Heart right ventricle (tissue), 16 donors: ENCODE measurements at regions not wholly inside any gene's neighbourhood (a gene's known extent, or its start where the extent isn't known, plus 50 kb on each side); places are given as distances from the start of the nearest gene placed in this dataset.

Experiments used
- ATAC-seq, 8 donors: fragments of 200-7000 bp; cut with Tn5 transposase; one replicate each; pipeline ENCODE4 v1.9.1; 2020; ENCODE audit warnings: mild to moderate bottlenecking in 8 of 8, moderate library complexity in 8 of 8, moderate number of reproducible peaks in 1 of 8
- DNase-seq, 2 donors: peaks; one replicate each; pipeline ENCODE4 v3.0.0-alpha.2; 2020
- H3K27ac ChIP-seq, 10 donors: fragments of 200-600 bp; sonication (generic) in 2 of 10; one replicate each; pipeline versions ENCODE4 v1.5.0 to v1.8.0; 2020 to 2022; ENCODE audit warnings: mild to moderate bottlenecking in 3 of 10
- H3K27me3 ChIP-seq, 7 donors: fragments of 200-600 bp; one replicate each; pipeline ENCODE4 v1.8.0; 2021 to 2022; ENCODE audit warnings: mild to moderate bottlenecking in 2 of 7
- H3K36me3 ChIP-seq, 9 donors: fragments of 200-600 bp; sonication (generic) in 1 of 9; one replicate each; pipeline versions ENCODE4 v1.5.0 to v1.8.0; 2020 to 2022; ENCODE audit warnings: mild to moderate bottlenecking in 2 of 9
- H3K4me1 ChIP-seq, 9 donors: fragments of 200-600 bp; sonication (generic) in 1 of 9; one replicate each; pipeline versions ENCODE4 v1.5.0 to v1.8.0; 2020 to 2022; ENCODE audit warnings: mild to moderate bottlenecking in 4 of 9
- H3K4me3 ChIP-seq, 10 donors: fragments of 200-600 bp; sonication (generic) in 2 of 10; one replicate each; pipeline versions ENCODE4 v1.5.0 to v1.8.0; 2020 to 2022; ENCODE audit warnings: mild to moderate bottlenecking in 7 of 10, moderate library complexity in 2 of 10
- H3K9me3 ChIP-seq, 11 donors: fragments of 200-600 bp in 10 of 11; sonication (generic) in 2 of 11; one replicate each; pipeline versions ENCODE4 v1.5.0 to v1.8.0; 2013 to 2022; ENCODE audit warnings: mild to moderate bottlenecking in 2 of 11, control low read depth in 1 of 11, moderate library complexity in 1 of 11
- WGBS, 2 donors: extraction: QIAGEN DNeasy Blood & Tissue Kit; methylation state at CpG; one replicate each; pipeline ENCODE4 v1.1.7; 2013; ENCODE audit warnings: inconsistent platforms in 1 of 2; 5-methylcytosine and 5-hydroxymethylcytosine counted together
- intact Hi-C, 10 donors: fragments of 100-400 bp; cut with DNase I; formaldehyde crosslinking; loops; one replicate each; pipeline versions ENCODE4 v1.11.1 to v1.14.2; 2022
- TF ChIP-seq, protein P1 (sequence below), 9 donors: fragments of 200-600 bp; sonication (generic) in 2 of 9; IDR thresholded peaks; one replicate each; pipeline versions ENCODE4 v1.5.0 to v1.8.0; 2021 to 2022; ENCODE audit warnings: antibody characterized with exemption in 9 of 9, mild to moderate bottlenecking in 5 of 9, moderate library complexity in 1 of 9
- donor health status: Arrhythmogenic right ventricular cardiomyopathy.
- donor health status: ischemic (EF 13 %, LVEDD 7.1; RV severe dilation, severe dysfunction).
- donor health status: healthy with polysubstance abuse.
- donor health status: DM: no; HTN: yes; CAD: no.
- donor health status: DM: no; HTN: no; CAD: no.
- donor health status: ischemic (EF 25% LVEDD 6.9; RV normal size, moderate dysfunction).
- donor health status: ischemic (EF 25% LVEDD 5.7; RV mildly dilated, moderate dysfunction).
- donor health status: healthy.
- donor health status: DM: yes; HTN: yes; CAD: no.
- donor health status: Ischemic cardiomyopathy.
- donor health status: ischemic (EF 35%, LVEDD 5.7; RV mildly dilated, moderate dysfunction).
- donor health status: nonischemic (EF 11% LVEDD 7.7; RV severe dilation, severe dysfunction).
- donor health status: DM: yes; HTN: yes; CAD: no.
- donor health status: PGD.
- donor health status: ischemic (EF 29% LVEDD 5.4; RV normal size, mild dysfunction).
- donor health status: nonischemic (EF 23%, LVEDD 6.1; RV moderate dilation, normal function).

DNA sequence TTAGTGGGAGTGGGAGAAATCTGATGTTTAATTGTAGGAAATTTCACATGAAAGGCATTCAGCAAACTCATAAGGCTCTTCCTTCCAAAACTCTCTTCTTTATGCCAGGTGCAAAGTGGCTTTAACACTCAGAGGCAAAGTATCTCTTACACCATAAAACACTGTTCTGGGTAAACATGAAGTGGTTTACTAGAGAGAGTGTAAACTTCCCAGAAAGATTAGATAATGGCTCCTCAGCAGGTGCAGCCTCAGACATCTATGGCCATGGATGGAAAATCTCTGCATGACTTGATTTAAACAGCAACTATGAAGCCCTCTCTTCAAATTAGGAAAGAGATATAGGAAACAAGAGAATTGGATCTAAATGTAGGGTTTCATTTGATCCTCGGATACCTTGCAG is 583.1 kb upstream of the SALL1 start:
- 42 to 46% methylated on average over 1 of the region's 1 CpG for WGBS, 2 donors
- no peak for DNase-seq
- no peaks in the 10 kb centered on the region for H3K4me1 ChIP-seq
- H3K27ac ChIP-seq, result no peak overlapping the region
- intact Hi-C loops, result no loop called here
- TF ChIP-seq, protein P1, sequence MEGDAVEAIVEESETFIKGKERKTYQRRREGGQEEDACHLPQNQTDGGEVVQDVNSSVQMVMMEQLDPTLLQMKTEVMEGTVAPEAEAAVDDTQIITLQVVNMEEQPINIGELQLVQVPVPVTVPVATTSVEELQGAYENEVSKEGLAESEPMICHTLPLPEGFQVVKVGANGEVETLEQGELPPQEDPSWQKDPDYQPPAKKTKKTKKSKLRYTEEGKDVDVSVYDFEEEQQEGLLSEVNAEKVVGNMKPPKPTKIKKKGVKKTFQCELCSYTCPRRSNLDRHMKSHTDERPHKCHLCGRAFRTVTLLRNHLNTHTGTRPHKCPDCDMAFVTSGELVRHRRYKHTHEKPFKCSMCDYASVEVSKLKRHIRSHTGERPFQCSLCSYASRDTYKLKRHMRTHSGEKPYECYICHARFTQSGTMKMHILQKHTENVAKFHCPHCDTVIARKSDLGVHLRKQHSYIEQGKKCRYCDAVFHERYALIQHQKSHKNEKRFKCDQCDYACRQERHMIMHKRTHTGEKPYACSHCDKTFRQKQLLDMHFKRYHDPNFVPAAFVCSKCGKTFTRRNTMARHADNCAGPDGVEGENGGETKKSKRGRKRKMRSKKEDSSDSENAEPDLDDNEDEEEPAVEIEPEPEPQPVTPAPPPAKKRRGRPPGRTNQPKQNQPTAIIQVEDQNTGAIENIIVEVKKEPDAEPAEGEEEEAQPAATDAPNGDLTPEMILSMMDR (IDR thresholded peaks at IDR 0.05), result no peak
- no peaks in the 10 kb centered on the region for H3K27me3 ChIP-seq
- no peaks in the 10 kb centered on the region for H3K36me3 ChIP-seq
- H3K9me3 ChIP-seq, result no peaks in the 10 kb centered on the region
- no peak overlapping the region for H3K4me3 ChIP-seq
- no peak for ATAC-seq

DNA sequence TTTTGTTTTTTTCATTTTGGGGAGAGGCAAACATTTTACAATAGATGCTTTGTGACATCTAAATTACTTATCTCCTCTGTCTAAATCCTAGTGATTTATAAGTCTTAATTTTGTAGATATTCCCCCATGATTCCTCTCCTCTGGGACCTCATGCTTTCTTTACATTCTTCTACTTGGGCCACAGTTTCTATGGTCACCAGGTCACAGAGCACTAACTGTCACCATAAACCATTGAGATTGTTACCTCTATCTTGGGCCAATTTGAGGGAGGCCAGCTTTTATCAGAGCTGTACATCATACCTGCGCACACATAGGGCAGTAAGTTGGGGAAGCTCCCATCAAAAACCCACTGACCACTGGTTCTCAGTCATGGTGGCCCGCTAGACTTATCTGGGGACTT is 582.1 kb upstream of the SALL1 start:
- Histone ChIP-seq H3K4me3 (no peak overlapping the region), H3K9me3 (no peaks in the 10 kb centered on the region), H3K27me3 (no peaks in the 10 kb centered on the region), H3K4me1 (no peaks in the 10 kb centered on the region), H3K27ac (no peak overlapping the region), H3K36me3 (no peaks in the 10 kb centered on the region)
- DNase-seq (no peak), ATAC-seq (no peak)
- intact Hi-C loops, result no loop called here
- TF ChIP-seq, protein P1 (IDR thresholded peaks at IDR 0.05), result no peak
- WGBS, 2 donors, result 90 to 91% methylated on average over 2 of the region's 2 CpGs

DNA sequence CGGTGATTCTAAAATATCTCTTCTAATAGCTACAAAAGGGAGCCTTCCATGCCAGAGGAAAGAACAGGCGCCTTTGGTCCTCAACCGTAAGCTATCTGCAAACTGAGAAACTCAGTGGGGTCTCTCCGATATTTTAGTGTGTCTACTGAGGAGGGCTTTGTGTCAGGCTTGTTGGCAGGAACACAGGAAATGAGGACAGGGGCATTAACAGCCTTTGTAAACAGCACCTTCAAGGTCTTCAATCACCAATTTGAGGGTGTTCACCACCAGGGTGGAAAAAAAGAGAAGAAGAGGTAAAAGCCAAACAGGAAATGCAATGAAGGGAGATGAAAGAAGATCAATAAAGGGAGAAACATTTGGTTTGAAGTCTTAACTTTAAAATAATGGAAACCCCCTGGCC is 580.1 kb upstream of the SALL1 start:
- H3K9me3 ChIP-seq, result peaks cover 0 to 13% (median 0%) of the 10 kb centered on the region in 11 donors
- intact Hi-C loops, result no loop called here
- H3K36me3 ChIP-seq, result no peaks in the 10 kb centered on the region
- no peak overlapping the region for H3K4me3 ChIP-seq
- ATAC-seq (no peak), DNase-seq (no peak)
- H3K27ac ChIP-seq, result no peak overlapping the region
- H3K4me1 ChIP-seq, result no peaks in the 10 kb centered on the region
- H3K27me3 ChIP-seq, result no peaks in the 10 kb centered on the region
- WGBS, 2 donors, result 59% methylated on average over 4 of the region's 4 CpGs
- TF ChIP-seq, protein P1 (IDR thresholded peaks at IDR 0.05), result no peak

DNA sequence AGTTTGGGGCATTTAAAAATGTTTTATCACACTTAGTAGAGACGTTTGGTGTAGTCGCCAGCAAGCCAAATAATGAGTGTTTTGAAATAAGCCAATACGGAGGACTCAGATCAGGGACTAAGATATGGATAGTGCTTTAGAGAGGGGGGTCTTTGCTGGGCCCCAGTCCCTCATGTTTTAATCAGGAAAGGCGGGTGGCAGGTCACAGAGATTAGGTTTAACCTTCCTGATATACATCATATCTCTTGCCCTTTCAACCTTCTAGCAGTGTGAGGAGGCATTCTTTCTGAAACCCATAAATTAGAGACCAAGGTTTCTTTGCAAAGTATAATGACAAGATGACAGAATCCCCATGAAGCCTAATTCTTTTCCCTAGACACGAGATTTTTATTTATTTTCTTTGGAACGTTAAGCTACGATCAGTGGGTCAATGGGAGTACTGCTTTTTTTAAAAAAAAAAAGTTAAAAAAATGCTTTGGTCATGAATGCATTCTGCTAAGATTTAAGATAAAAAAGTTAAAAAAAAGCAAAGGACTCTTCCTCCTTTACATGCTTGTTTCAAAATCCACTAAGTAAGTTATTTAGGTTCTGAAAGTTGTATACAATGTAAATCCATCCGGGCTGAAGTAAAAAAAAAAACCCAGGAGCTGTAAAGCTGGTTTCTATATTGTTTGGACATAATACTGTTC is 572.1 kb upstream of the SALL1 start:
- no peaks in the 10 kb centered on the region for H3K36me3 ChIP-seq
- no peak overlapping the region for H3K27ac ChIP-seq
- no peak overlapping the region for H3K4me3 ChIP-seq
- intact Hi-C loops, result loop anchor here in 1 of 10 donors (5.0 kb wide), 1 partner anchor 506 kb away; no protein-coding TSS in a partner anchor
- 15 to 23% methylated on average over 8 of the region's 8 CpGs for WGBS, 2 donors
- ATAC-seq (no peak), DNase-seq (no peak)
- TF ChIP-seq, protein P1 (IDR thresholded peaks at IDR 0.05), result no peak
- H3K4me1 ChIP-seq, result no peaks in the 10 kb centered on the region
- no peaks in the 10 kb centered on the region for H3K27me3 ChIP-seq
- peaks cover 0 to 17% (median 0%) of the 10 kb centered on the region in 11 donors for H3K9me3 ChIP-seq
